Endothelial cell of umbilical vein (primary cell): ENCODE measurements at regions not wholly inside any gene's neighbourhood (a gene's known extent, or its start where the extent isn't known, plus 50 kb on each side); places are given as distances from the start of the nearest gene placed in this dataset.

ENCODE experiments used
- BruUV-seq: library from RNA; stranded (reverse); fragments of 400-500 nt; replicated peaks from 2 replicates; lab custom pipeline; 2021; lab: Mats Ljungman, UMichigan
- CTCF ChIA-PET: fragments of 300-600, 350-600 bp; sonication (Branson Sonifier 250); formaldehyde crosslinking; loops from one replicate; lab custom pipeline; 2021; ENCODE audit warnings: antibody characterized with exemption, inconsistent platforms; lab: Charles Lee
- POLR2A ChIA-PET: fragments of 300-600, 350-600 bp; sonication (Branson Sonifier 250); formaldehyde crosslinking; loops from one replicate; lab custom pipeline; 2021; ENCODE audit warnings: antibody characterized with exemption, inconsistent platforms; lab: Charles Lee
- DNase-seq: peaks from one replicate; pipeline ENCODE4 v3.0.0-alpha.2; 2011; ENCODE audit warnings: low read depth, low spot score
- FAIRE-seq: peaks from 2 replicates; lab custom pipeline; 2011; peaks lifted over from hg19 to GRCh38; lab: Jason Lieb, UNC
- H2AFZ ChIP-seq: 2 replicates; pipeline ENCODE4 v1.6.0; 2012; ENCODE audit warnings: low read depth, low read length, control low read depth, inconsistent platforms
- H3K27ac ChIP-seq: 2 replicates; pipeline ENCODE4 v1.5.1; 2011; ENCODE audit warnings: low read depth, mild to moderate bottlenecking, control low read depth, low read length, moderate library complexity; ENCODE audit not compliant: insufficient read depth
- H3K27me3 ChIP-seq, 2 experiments: 2 replicates each; pipeline versions ENCODE4 v1.6.0 to v1.6.1; 2011; ENCODE audit warnings: low read length in 2 of 2, mixed read lengths in 1 of 2; ENCODE audit not compliant: control insufficient read depth in 2 of 2, insufficient read depth in 2 of 2
- H3K36me3 ChIP-seq, 2 experiments: 2 replicates in 1 of 2; 3 replicates in 1 of 2; pipeline ENCODE4 v1.5.1; 2011; ENCODE audit warnings: low read length in 2 of 2, mild to moderate bottlenecking in 1 of 2, moderate library complexity in 1 of 2; ENCODE audit not compliant: control insufficient read depth in 2 of 2, insufficient read depth in 2 of 2; ENCODE audit errors: extremely low read depth in 1 of 2
- H3K4me1 ChIP-seq: 3 replicates; pipeline ENCODE4 v1.5.1; 2011; ENCODE audit warnings: mild to moderate bottlenecking, low read length; ENCODE audit not compliant: control insufficient read depth, insufficient read depth; ENCODE audit errors: extremely low read depth
- H3K4me2 ChIP-seq: 2 replicates; pipeline ENCODE4 v1.6.1; 2011; ENCODE audit warnings: low read length, control low read depth, mixed read lengths; ENCODE audit not compliant: insufficient read depth
- H3K4me3 ChIP-seq, 3 experiments: fragments of 200-600 bp in 1 of 3; sonication (generic), shearing (Covaris generic) in 1 of 3; replicated peaks in 1 of 3; 2 replicates each; pipeline ENCODE4 v1.5.1; 2011 to 2016; ENCODE audit warnings: control low read depth in 3 of 3, low read length in 3 of 3, mild to moderate bottlenecking in 2 of 3, inconsistent platforms in 1 of 3, low read depth in 1 of 3, moderate library complexity in 1 of 3; ENCODE audit not compliant: insufficient read depth in 1 of 3
- H3K79me2 ChIP-seq: 2 replicates; pipeline ENCODE4 v1.6.0; 2012; ENCODE audit warnings: low read length, inconsistent platforms; ENCODE audit not compliant: control insufficient read depth, insufficient read depth
- H3K9ac ChIP-seq: replicated peaks from 2 replicates; pipeline ENCODE3; 2011; ENCODE audit warnings: low read length, control low read depth; ENCODE audit not compliant: insufficient read depth; ENCODE audit errors: extremely low read depth
- H3K9me1 ChIP-seq: replicated peaks from 3 replicates; pipeline ENCODE4 v1.6.0; 2011; ENCODE audit warnings: mild to moderate bottlenecking, low read length; ENCODE audit not compliant: control insufficient read depth, insufficient read depth; ENCODE audit errors: extremely low read depth
- H3K9me3 ChIP-seq: replicated peaks from 2 replicates; pipeline ENCODE4 v1.5.1; 2012; ENCODE audit warnings: low read length, inconsistent platforms; ENCODE audit not compliant: control insufficient read depth, insufficient read depth
- H4K20me1 ChIP-seq: replicated peaks from 2 replicates; pipeline ENCODE3; 2011; ENCODE audit warnings: mild to moderate bottlenecking, low read length; ENCODE audit not compliant: control insufficient read depth, insufficient read depth; ENCODE audit errors: extremely low read depth
- EZH2 ChIP-seq: IDR thresholded peaks from 2 replicates; pipeline ENCODE4 v1.6.1; 2012; ENCODE audit warnings: borderline replicate concordance, low read depth, mild to moderate bottlenecking, moderate library complexity, low read length, inconsistent platforms; ENCODE audit not compliant: severe bottlenecking
- FOS ChIP-seq: IDR thresholded peaks from 2 replicates; pipeline ENCODE4 v1.6.1; 2011; ENCODE audit warnings: mild to moderate bottlenecking, low read length, moderate library complexity, borderline replicate concordance; ENCODE audit not compliant: insufficient read depth
- GATA2 ChIP-seq: IDR thresholded peaks from 2 replicates; pipeline ENCODE4 v1.7.0; 2011; ENCODE audit warnings: low read depth, mild to moderate bottlenecking, moderate library complexity, mixed read lengths, low read length; ENCODE audit not compliant: insufficient read length, insufficient read depth
- JUN ChIP-seq: IDR thresholded peaks from 2 replicates; pipeline ENCODE4 v1.6.1; 2011; ENCODE audit warnings: borderline replicate concordance, low read depth; ENCODE audit not compliant: insufficient read length, insufficient read depth
- MAX ChIP-seq: IDR thresholded peaks from 2 replicates; pipeline ENCODE4 v1.6.1; 2011; ENCODE audit not compliant: insufficient read depth, insufficient read length
- MYC ChIP-seq: IDR thresholded peaks from one replicate; pipeline ENCODE4 v1.6.1; 2011; ENCODE audit warnings: mild to moderate bottlenecking, low read depth, low read length
- POLR2A ChIP-seq: IDR thresholded peaks from 2 replicates; pipeline ENCODE4 v1.6.1; 2012; ENCODE audit warnings: low read depth, mild to moderate bottlenecking, control low read depth, low read length
- POLR2AphosphoS5 ChIP-seq: IDR thresholded peaks from 2 replicates; pipeline ENCODE4 v1.6.1; 2012; ENCODE audit warnings: low read depth, mild to moderate bottlenecking, control low read depth, low read length, moderate library complexity; ENCODE audit not compliant: insufficient read depth
- dilution Hi-C: fragments of 300-500 bp; cut with MboI; formaldehyde crosslinking; loops from one replicate; pipeline ENCODE4 v1.15.0; 2019; ENCODE audit warnings: low sequenced_read_pairs; ENCODE audit not compliant: extremely low pct_ligation_motif_present
- intact Hi-C: fragments of 100-400 bp; cut with micrococcal nuclease; formaldehyde crosslinking; loops from one replicate; pipeline ENCODE4 v1.10.0; 2022
- TF ChIP-seq, protein P1 (sequence below), 2 donors: IDR thresholded peaks; 1 replicate in 1 of 2; 2 replicates in 1 of 2; pipeline ENCODE4 v1.5.1; 2011; ENCODE audit warnings: low read length in 2 of 2, mild to moderate bottlenecking in 2 of 2, moderate library complexity in 2 of 2, control low read depth in 1 of 2, inconsistent platforms in 1 of 2, low read depth in 1 of 2; ENCODE audit not compliant: insufficient read depth in 1 of 2; ENCODE audit errors: extremely low read depth in 1 of 2

DNA sequence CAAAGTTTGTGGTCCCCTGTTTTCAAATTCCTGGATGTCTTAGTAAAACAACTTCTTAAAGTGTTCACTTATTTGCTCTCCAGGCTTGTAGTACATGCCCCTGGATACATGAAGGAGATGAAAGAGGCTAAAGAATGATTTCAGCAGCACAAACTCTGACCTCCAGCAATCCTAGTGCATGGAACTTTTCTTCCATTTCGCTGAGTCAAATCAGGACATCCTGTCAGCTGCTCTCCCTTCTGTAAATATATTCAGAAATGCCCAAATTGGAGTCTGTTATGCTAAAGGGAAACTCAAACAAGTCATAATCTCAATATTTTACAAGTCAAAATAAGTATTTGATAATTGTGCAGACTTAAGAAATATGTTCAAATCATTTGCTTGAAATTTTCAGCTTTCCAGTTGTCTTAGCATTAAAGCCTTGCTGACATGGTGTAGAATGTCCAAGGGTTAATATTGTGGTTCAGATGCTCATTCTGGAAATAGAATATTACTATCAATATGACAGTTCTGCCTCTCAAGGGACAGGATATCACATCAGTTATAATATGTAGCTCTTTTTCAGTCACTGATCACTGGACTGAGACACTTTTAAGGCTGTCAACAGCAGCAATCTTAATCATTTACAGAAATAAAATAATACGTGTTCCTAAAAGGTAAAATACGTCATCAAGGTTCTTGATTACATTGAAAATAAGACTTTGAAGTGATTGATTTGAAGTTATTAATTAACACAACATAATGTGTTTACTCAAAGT lies 1157.3 kb downstream of the PLA2G4A start:
- Histone ChIP-seq H2AFZ (peak overlapping the region; percentile 89), H3K79me2 (no peaks in the 10 kb centered on the region), H3K9ac (no peak overlapping the region), H3K27me3 (no peaks in the 10 kb centered on the region), H3K36me3 (no peaks in the 10 kb centered on the region), H3K4me3 (no peak overlapping the region), H3K4me1 (no peaks in the 10 kb centered on the region), H3K9me3 (no peaks in the 10 kb centered on the region), H3K9me1 (no peaks in the 10 kb centered on the region), H3K27ac (no peak overlapping the region), H3K4me2 (no peak overlapping the region), H4K20me1 (no peaks in the 10 kb centered on the region)
- BruUV-seq, result no TSS peak
- FAIRE-seq (no peak), DNase-seq (peak; percentile 48)
- intact Hi-C loops, result no loop called here
- dilution Hi-C loops, result no loop called here
- TF ChIP-seq MAX, result no peak
- TF ChIP-seq, protein P1, sequence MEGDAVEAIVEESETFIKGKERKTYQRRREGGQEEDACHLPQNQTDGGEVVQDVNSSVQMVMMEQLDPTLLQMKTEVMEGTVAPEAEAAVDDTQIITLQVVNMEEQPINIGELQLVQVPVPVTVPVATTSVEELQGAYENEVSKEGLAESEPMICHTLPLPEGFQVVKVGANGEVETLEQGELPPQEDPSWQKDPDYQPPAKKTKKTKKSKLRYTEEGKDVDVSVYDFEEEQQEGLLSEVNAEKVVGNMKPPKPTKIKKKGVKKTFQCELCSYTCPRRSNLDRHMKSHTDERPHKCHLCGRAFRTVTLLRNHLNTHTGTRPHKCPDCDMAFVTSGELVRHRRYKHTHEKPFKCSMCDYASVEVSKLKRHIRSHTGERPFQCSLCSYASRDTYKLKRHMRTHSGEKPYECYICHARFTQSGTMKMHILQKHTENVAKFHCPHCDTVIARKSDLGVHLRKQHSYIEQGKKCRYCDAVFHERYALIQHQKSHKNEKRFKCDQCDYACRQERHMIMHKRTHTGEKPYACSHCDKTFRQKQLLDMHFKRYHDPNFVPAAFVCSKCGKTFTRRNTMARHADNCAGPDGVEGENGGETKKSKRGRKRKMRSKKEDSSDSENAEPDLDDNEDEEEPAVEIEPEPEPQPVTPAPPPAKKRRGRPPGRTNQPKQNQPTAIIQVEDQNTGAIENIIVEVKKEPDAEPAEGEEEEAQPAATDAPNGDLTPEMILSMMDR (IDR thresholded peaks at IDR 0.05; ENCODE audit: extremely low read depth in 1 of 2, insufficient read depth in 1 of 2, low read depth in 1 of 2, low read length in 2 of 2), result no peak
- no peak for TF ChIP-seq JUN
- no peak for TF ChIP-seq GATA2
- TF ChIP-seq POLR2AphosphoS5, result no peak
- no peak for TF ChIP-seq EZH2
- TF ChIP-seq FOS, result no peak
- TF ChIP-seq MYC, result no peak
- no peak for TF ChIP-seq POLR2A
- POLR2A ChIA-PET, result no interaction called here
- CTCF ChIA-PET, result interaction anchor here (1.3 kb wide), 1 partner anchor 20 kb away, joined by 3 read pairs; no protein-coding TSS in a partner anchor
